ENCODE measurements at regions not wholly inside any gene's neighbourhood (a gene's known extent, or its start where the extent isn't known, plus 50 kb on each side); places are given as distances from the start of the nearest gene placed in this dataset.

- no peak overlapping the region for H2AFZ ChIP-seq
- no peaks in the 10 kb centered on the region for H3K79me2 ChIP-seq
- H3K9me3 ChIP-seq (ENCODE audit: low read depth), result no peaks in the 10 kb centered on the region
- DNase-seq (ENCODE audit: low spot score), result no peak
- 92% methylated on average over 1 of the region's 1 CpG for WGBS (ENCODE audit: low lambda C conversion rate, missing lambda C conversion rate)
- no peak overlapping the region for H3K27ac ChIP-seq
- TF ChIP-seq EZH2phosphoT487 (IDR thresholded peaks at IDR 0.05; ENCODE audit: low read depth, severe bottlenecking, unreplicated experiment), result no peak
- TF ChIP-seq EZH2 (IDR thresholded peaks at IDR 0.05; ENCODE audit: borderline replicate concordance), result no peak
- no peak for TF ChIP-seq CTCF (IDR thresholded peaks at IDR 0.05; ENCODE audit: poor library complexity)
- no peaks in the 10 kb centered on the region for H3K36me3 ChIP-seq (replicated peaks; ENCODE audit: insufficient read depth, low read depth)
- no peaks in the 10 kb centered on the region for H3K4me1 ChIP-seq (ENCODE audit: insufficient read depth)
- no peak overlapping the region for H3K4me3 ChIP-seq
- H3K9me2 ChIP-seq (replicated peaks; ENCODE audit: insufficient read depth), result no peaks in the 10 kb centered on the region
- no peaks in the 10 kb centered on the region for H4K20me1 ChIP-seq (ENCODE audit: insufficient read depth, poor library complexity, severe bottlenecking)
- no peak overlapping the region for H3K4me2 ChIP-seq
- H3K27me3 ChIP-seq, result no peaks in the 10 kb centered on the region
These were observed 1074.1 kb upstream of the PCDH20 start for GRCh38 chr13:62489731-62490130.

- no peaks in the 10 kb centered on the region for H3K4me1 ChIP-seq (ENCODE audit: insufficient read depth)
- H3K4me2 ChIP-seq, result no peak overlapping the region
- H3K36me3 ChIP-seq (replicated peaks; ENCODE audit: insufficient read depth, low read depth), result no peaks in the 10 kb centered on the region
- no peak overlapping the region for H3K27ac ChIP-seq
- no peak for TF ChIP-seq EZH2 (IDR thresholded peaks at IDR 0.05; ENCODE audit: borderline replicate concordance)
- no peak for TF ChIP-seq CTCF (IDR thresholded peaks at IDR 0.05; ENCODE audit: poor library complexity)
- no peak for TF ChIP-seq EZH2phosphoT487 (IDR thresholded peaks at IDR 0.05; ENCODE audit: low read depth, severe bottlenecking, unreplicated experiment)
- WGBS (ENCODE audit: low lambda C conversion rate, missing lambda C conversion rate), result 42% methylated on average over 1 of the region's 1 CpG
- H4K20me1 ChIP-seq (ENCODE audit: insufficient read depth, poor library complexity, severe bottlenecking), result no peaks in the 10 kb centered on the region
- no peaks in the 10 kb centered on the region for H3K27me3 ChIP-seq
- no peak overlapping the region for H3K4me3 ChIP-seq
- no peak overlapping the region for H2AFZ ChIP-seq
- no peaks in the 10 kb centered on the region for H3K79me2 ChIP-seq
- no peaks in the 10 kb centered on the region for H3K9me3 ChIP-seq (ENCODE audit: low read depth)
- DNase-seq (ENCODE audit: low spot score), result no peak
- H3K9me2 ChIP-seq (replicated peaks; ENCODE audit: insufficient read depth), result no peaks in the 10 kb centered on the region
These were observed 1068.1 kb upstream of the PCDH20 start for GRCh38 chr13:62483774-62484173.

DNA sequence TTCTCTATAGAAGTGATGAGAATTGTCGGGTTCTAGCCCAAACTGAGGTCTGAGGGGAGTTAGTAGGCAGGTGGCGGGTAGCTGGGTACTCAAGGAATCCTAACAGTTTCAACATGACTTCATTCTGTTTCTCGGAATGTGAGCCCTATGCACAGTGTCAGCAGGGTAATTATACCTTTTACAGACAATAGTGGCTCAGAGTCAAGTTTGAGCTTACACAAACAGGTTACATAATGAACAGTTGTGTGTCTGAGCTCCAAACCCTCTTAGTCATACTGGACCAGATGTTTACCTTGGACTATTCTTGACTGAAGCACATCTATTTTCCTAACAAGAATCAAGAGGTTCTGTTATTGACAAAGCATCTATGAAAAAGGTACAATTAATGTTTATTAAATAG is 1066.7 kb upstream of the PCDH20 start:
- Histone ChIP-seq H3K36me3 (replicated peaks; ENCODE audit: insufficient read depth, low read depth) (no peaks in the 10 kb centered on the region), H2AFZ (no peak overlapping the region), H3K9me3 (ENCODE audit: low read depth) (no peaks in the 10 kb centered on the region), H3K79me2 (no peaks in the 10 kb centered on the region), H3K4me1 (ENCODE audit: insufficient read depth) (no peaks in the 10 kb centered on the region), H3K27me3 (no peaks in the 10 kb centered on the region), H3K4me3 (no peak overlapping the region), H3K9me2 (replicated peaks; ENCODE audit: insufficient read depth) (no peaks in the 10 kb centered on the region), H3K4me2 (no peak overlapping the region), H3K27ac (no peak overlapping the region), H4K20me1 (ENCODE audit: insufficient read depth, poor library complexity, severe bottlenecking) (no peaks in the 10 kb centered on the region)
- TF ChIP-seq CTCF (IDR thresholded peaks at IDR 0.05; ENCODE audit: poor library complexity) (no peak), EZH2phosphoT487 (IDR thresholded peaks at IDR 0.05; ENCODE audit: low read depth, severe bottlenecking, unreplicated experiment) (no peak), EZH2 (IDR thresholded peaks at IDR 0.05; ENCODE audit: borderline replicate concordance) (no peak)
- 75% methylated on average over 3 of the region's 3 CpGs for WGBS (ENCODE audit: low lambda C conversion rate, missing lambda C conversion rate)
- no peak for DNase-seq (ENCODE audit: low spot score)

DNA sequence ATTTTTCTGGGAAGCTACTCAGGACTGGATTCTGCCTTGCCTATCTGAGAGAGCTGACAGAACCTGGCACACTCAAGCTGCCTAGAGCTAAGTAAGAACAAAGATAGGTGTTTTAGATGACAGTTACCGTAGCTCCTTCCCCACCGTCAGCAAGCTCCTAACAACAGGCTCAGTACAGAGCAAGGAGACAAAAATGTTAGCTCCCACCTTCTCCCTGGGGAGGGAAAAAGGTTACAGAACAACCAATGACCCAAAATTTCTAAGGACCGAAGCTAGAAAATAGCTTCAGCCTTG is 1058.2 kb upstream of the PCDH20 start:
- Histone ChIP-seq H2AFZ (no peak overlapping the region), H3K9me2 (replicated peaks; ENCODE audit: insufficient read depth) (no peaks in the 10 kb centered on the region), H3K79me2 (no peaks in the 10 kb centered on the region), H3K36me3 (replicated peaks; ENCODE audit: insufficient read depth, low read depth) (no peaks in the 10 kb centered on the region), H3K4me1 (ENCODE audit: insufficient read depth) (no peaks in the 10 kb centered on the region), H3K27me3 (no peaks in the 10 kb centered on the region), H3K27ac (no peak overlapping the region), H3K4me2 (no peak overlapping the region), H4K20me1 (ENCODE audit: insufficient read depth, poor library complexity, severe bottlenecking) (no peaks in the 10 kb centered on the region), H3K4me3 (no peak overlapping the region), H3K9me3 (ENCODE audit: low read depth) (no peaks in the 10 kb centered on the region)
- TF ChIP-seq CTCF (IDR thresholded peaks at IDR 0.05; ENCODE audit: poor library complexity), result no peak
- TF ChIP-seq EZH2phosphoT487 (IDR thresholded peaks at IDR 0.05; ENCODE audit: low read depth, severe bottlenecking, unreplicated experiment), result no peak
- no peak for TF ChIP-seq EZH2 (IDR thresholded peaks at IDR 0.05; ENCODE audit: borderline replicate concordance)
- 88% methylated on average over 3 of the region's 3 CpGs for WGBS (ENCODE audit: low lambda C conversion rate, missing lambda C conversion rate)
- no peak for DNase-seq (ENCODE audit: low spot score)

All from hepatocyte (in vitro differentiated cells).